ENCODE measurements at regions not wholly inside any gene's neighbourhood (a gene's known extent, or its start where the extent isn't known, plus 50 kb on each side); places are given as distances from the start of the nearest gene placed in this dataset.

DNA sequence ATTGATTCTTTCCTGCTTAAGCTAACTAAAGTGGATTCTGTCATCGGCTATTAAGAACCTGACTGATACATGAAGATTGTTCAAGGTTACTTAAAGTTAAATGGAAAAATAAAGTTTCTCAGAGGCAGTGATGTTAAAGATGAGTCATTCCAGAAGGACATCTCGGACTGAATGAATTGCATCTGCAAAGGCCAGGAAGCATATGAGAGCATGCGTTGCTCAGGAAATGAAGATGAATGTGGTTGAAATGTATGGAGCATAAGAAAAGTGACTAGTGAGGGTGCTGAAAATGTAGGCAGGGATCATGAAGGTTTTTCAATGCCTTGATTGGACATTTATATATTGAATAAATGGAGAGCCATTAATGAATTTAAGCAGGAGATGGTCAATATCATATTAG lies 133.9 kb upstream of the GHITM start:
- Mint-ChIP-seq H3K4me1 (ENCODE audit: low read depth, unreplicated experiment) (peaks cover 2% of the 10 kb centered on the region), H3K27ac (ENCODE audit: unreplicated experiment) (no peak overlapping the region), H3K4me3 (ENCODE audit: unreplicated experiment) (no peak overlapping the region), H3K36me3 (ENCODE audit: unreplicated experiment) (peaks cover 2% of the 10 kb centered on the region), H3K27me3 (ENCODE audit: unreplicated experiment) (peaks cover 2% of the 10 kb centered on the region), H3K9me3 (ENCODE audit: unreplicated experiment) (peaks cover 2% of the 10 kb centered on the region)
- TF ChIP-seq, protein P1, sequence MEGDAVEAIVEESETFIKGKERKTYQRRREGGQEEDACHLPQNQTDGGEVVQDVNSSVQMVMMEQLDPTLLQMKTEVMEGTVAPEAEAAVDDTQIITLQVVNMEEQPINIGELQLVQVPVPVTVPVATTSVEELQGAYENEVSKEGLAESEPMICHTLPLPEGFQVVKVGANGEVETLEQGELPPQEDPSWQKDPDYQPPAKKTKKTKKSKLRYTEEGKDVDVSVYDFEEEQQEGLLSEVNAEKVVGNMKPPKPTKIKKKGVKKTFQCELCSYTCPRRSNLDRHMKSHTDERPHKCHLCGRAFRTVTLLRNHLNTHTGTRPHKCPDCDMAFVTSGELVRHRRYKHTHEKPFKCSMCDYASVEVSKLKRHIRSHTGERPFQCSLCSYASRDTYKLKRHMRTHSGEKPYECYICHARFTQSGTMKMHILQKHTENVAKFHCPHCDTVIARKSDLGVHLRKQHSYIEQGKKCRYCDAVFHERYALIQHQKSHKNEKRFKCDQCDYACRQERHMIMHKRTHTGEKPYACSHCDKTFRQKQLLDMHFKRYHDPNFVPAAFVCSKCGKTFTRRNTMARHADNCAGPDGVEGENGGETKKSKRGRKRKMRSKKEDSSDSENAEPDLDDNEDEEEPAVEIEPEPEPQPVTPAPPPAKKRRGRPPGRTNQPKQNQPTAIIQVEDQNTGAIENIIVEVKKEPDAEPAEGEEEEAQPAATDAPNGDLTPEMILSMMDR (IDR thresholded peaks at IDR 0.05; ENCODE audit: partially characterized antibody, unreplicated experiment): no peak
- DNase-seq: no peak

DNA sequence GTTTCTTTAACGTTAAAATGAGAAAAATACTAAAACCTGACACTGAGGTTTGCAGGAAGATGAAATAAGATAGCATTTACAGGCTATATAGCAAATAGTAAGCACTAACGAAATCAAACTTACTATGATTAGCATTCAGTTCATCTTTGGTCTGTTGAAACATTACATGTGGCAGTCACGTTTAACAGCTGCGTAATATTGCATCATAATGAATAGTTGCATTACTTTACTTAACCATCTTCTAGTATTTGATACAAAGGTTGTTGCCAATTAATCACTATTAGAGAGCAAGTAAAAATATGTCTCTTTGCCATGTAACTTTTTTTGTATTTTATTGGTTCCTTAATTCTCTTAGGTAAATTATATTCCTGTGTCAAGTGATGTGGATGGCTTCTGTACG lies 131.8 kb upstream of the GHITM start:
- H3K9me3 Mint-ChIP-seq (ENCODE audit: unreplicated experiment): no peaks in the 10 kb centered on the region
- no peak for DNase-seq
- TF ChIP-seq, protein P1 (IDR thresholded peaks at IDR 0.05; ENCODE audit: partially characterized antibody, unreplicated experiment): no peak
- H3K36me3 Mint-ChIP-seq (ENCODE audit: unreplicated experiment): peaks cover 4% of the 10 kb centered on the region
- H3K4me1 Mint-ChIP-seq (ENCODE audit: low read depth, unreplicated experiment): no peaks in the 10 kb centered on the region
- H3K27ac Mint-ChIP-seq (ENCODE audit: unreplicated experiment): no peak overlapping the region
- no peaks in the 10 kb centered on the region for H3K27me3 Mint-ChIP-seq (ENCODE audit: unreplicated experiment)
- no peak overlapping the region for H3K4me3 Mint-ChIP-seq (ENCODE audit: unreplicated experiment)

DNA sequence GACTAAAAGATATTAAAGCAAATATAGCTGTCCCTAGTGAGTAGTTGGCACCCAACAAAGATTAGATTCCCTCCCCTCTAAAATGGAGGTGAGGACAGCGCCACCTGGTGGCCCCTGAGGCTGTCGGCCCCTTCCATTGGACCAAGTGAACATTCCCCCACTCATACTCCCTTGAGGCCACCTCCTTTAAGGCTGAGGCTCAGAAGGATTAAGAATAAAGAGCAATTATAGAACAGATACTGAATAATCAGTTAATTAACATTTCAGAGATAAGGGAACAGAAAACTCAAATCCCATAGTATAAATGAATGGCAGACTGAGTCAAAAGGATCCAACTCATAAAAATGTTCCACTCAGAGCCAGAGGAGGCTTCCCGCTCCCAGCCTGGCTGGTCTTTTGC lies 130.4 kb upstream of the GHITM start:
- Mint-ChIP-seq H3K36me3 (ENCODE audit: unreplicated experiment) (peaks cover 4% of the 10 kb centered on the region), H3K4me1 (ENCODE audit: low read depth, unreplicated experiment) (no peaks in the 10 kb centered on the region), H3K9me3 (ENCODE audit: unreplicated experiment) (no peaks in the 10 kb centered on the region), H3K27me3 (ENCODE audit: unreplicated experiment) (no peaks in the 10 kb centered on the region), H3K4me3 (ENCODE audit: unreplicated experiment) (no peak overlapping the region), H3K27ac (ENCODE audit: unreplicated experiment) (no peak overlapping the region)
- TF ChIP-seq, protein P1 (IDR thresholded peaks at IDR 0.05; ENCODE audit: partially characterized antibody, unreplicated experiment): peak; percentile 83
- DNase-seq: peak; percentile 44

DNA sequence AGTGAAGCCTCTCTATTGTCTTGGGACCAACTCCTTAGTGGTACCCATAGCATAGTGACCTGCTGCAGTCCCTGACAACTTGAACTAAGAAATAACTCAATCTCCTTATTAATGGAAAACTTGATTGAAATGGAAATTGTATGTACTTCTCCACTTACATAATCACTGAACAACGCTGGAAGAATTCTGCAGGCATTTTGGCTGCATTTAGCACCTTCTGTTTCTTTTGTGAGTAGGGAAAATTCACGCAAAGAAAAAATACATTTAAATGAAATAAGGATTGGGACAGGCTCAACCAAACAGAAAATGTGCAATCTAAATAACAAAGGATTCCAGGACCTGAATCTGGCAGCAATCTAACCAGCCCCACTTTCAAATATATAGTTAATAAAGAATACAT lies 126.9 kb upstream of the GHITM start:
- no peak overlapping the region for H3K27ac Mint-ChIP-seq (ENCODE audit: unreplicated experiment)
- H3K27me3 Mint-ChIP-seq (ENCODE audit: unreplicated experiment): peaks cover 5% of the 10 kb centered on the region
- peaks cover 14% of the 10 kb centered on the region for H3K4me1 Mint-ChIP-seq (ENCODE audit: low read depth, unreplicated experiment)
- peaks cover 9% of the 10 kb centered on the region for H3K36me3 Mint-ChIP-seq (ENCODE audit: unreplicated experiment)
- no peak overlapping the region for H3K4me3 Mint-ChIP-seq (ENCODE audit: unreplicated experiment)
- H3K9me3 Mint-ChIP-seq (ENCODE audit: unreplicated experiment): no peaks in the 10 kb centered on the region
- DNase-seq: no peak
- TF ChIP-seq, protein P1 (IDR thresholded peaks at IDR 0.05; ENCODE audit: partially characterized antibody, unreplicated experiment): no peak

DNA sequence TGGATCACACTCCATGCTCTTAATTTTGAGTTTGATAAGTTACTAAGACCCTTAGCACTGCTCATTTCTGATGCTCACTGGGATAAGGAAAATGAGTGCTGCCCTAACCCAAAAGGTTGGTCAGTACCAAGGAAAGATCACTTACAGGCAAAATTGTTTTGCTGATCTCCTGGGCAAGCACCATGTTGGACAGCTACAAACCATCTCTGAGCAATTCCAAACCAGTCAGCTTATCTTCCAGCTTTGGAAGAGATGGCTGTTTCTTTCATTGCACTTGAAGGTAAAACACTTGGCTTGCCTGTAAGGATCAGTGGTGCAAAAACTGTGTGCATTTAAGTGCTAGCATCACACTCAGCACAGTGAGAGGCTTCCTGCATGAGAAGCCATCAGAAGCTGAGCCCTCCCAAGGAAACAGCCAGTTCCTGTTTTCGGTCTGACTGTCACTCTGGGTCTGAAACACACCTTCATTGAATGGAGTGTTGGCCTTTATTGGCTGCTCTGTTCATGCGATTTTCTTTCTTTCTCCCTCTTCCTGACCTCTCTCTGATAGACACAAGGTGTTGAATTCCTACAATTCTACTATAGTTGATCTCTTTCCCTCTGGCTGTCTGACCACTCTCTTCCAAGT lies 126.4 kb upstream of the GHITM start:
- Mint-ChIP-seq H3K36me3 (ENCODE audit: unreplicated experiment) (peaks cover 9% of the 10 kb centered on the region), H3K4me1 (ENCODE audit: low read depth, unreplicated experiment) (peaks cover 14% of the 10 kb centered on the region), H3K27me3 (ENCODE audit: unreplicated experiment) (peaks cover 5% of the 10 kb centered on the region), H3K4me3 (ENCODE audit: unreplicated experiment) (no peak overlapping the region), H3K9me3 (ENCODE audit: unreplicated experiment) (no peaks in the 10 kb centered on the region), H3K27ac (ENCODE audit: unreplicated experiment) (no peak overlapping the region)
- TF ChIP-seq, protein P1 (IDR thresholded peaks at IDR 0.05; ENCODE audit: partially characterized antibody, unreplicated experiment): no peak
- no peak for DNase-seq

All from glutamatergic neuron (in vitro differentiated cells).